ENCODE measurements at regions not wholly inside any gene's neighbourhood (a gene's known extent, or its start where the extent isn't known, plus 50 kb on each side); places are given as distances from the start of the nearest gene placed in this dataset.

DNA sequence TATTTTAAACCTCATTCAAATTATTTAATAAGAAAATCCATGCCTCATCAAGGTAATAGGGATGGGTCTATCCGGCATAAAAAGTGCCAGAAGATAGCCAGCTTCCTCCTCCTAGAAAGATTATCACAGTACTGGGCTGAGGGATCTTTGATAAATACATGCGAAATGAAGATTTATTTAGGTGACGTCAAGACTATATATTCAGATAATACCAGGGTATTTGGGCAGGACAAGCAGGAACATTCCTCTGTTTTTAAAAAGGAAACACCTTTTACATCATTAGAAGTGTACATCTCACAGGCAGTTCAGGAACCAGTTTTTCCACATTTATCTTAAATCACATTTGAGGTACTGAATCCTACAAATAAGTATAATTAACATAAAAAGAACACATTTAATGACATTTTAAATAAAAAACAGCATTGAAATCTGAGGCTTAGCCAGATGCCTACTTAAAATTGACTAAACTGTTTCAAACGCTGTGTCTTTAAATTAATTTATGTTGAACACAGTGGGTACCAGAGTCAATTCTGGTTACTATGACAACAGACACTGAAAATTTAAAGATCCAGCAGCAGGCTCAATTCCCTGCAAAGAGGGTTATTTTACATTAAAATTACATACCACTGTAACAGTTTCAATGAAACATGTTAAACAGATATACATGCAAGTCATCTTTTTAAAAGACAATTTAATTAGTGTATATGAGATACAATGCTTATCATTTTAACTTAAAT, 124.7 kb upstream of the SLCO6A1 start:
- H3K9me3 ChIP-seq (ENCODE audit: low read length) = no peaks in the 10 kb centered on the region
- H3K4me3 ChIP-seq (ENCODE audit: low read depth, low read length, poor library complexity, severe bottlenecking) = no peak overlapping the region
- intact Hi-C loops (cut with micrococcal nuclease; ENCODE audit: unreplicated experiment) = no loop called here
- no peaks in the 10 kb centered on the region for H3K36me3 ChIP-seq (ENCODE audit: insufficient read depth, low read length)
- H3K4me1 ChIP-seq (ENCODE audit: insufficient read depth, low read length, poor library complexity, severe bottlenecking) = no peaks in the 10 kb centered on the region
- ChIA-PET CTCF (ENCODE audit: unreplicated experiment) (no interaction called here), POLR2A (no interaction called here)
- H3K79me2 ChIP-seq (ENCODE audit: insufficient read depth, low read depth, low read length) = no peaks in the 10 kb centered on the region
- no peak for DNase-seq (ENCODE audit: low spot score)
- no TSS peak for BruUV-seq (replicated peaks)
- no peak for TF ChIP-seq EZH2phosphoT487 (IDR thresholded peaks at IDR 0.05; ENCODE audit: borderline replicate concordance, low read depth, low read length)
- TF ChIP-seq CTCF (conservative IDR thresholded peaks at IDR 0.05; ENCODE audit: low read length) = no peak
- no peaks in the 10 kb centered on the region for H4K20me1 ChIP-seq (ENCODE audit: insufficient read depth, low read length)
- H2AFZ ChIP-seq (ENCODE audit: low read length) = no peak overlapping the region
- H3K27ac ChIP-seq (ENCODE audit: low read depth, low read length, poor library complexity, severe bottlenecking) = no peak overlapping the region
- H3K9me2 ChIP-seq (ENCODE audit: insufficient read depth, low read length) = no peaks in the 10 kb centered on the region
- H3K4me2 ChIP-seq (ENCODE audit: low read length) = no peak overlapping the region

DNA sequence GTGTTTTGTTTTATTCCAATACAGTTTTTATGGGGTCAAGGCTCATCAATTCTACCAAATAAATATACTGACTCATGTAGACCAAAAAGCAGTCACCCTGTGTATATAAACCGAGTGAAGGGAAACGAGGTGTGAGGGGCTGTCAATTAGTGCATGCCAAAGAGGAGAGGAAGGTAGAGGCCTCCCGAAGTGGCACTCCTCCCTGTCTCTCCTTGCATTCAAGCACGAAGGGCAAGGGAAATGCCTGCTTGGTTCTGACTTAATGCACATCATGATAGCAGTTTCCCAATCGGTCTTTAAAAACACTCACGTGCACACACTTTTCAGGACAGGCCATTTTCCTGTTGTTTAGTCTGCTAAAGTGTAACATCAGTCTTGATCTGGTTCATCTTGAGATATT, 125.6 kb upstream of the SLCO6A1 start:
- H4K20me1 ChIP-seq (ENCODE audit: insufficient read depth, low read length) = no peaks in the 10 kb centered on the region
- H3K4me1 ChIP-seq (ENCODE audit: insufficient read depth, low read length, poor library complexity, severe bottlenecking) = no peaks in the 10 kb centered on the region
- H3K36me3 ChIP-seq (ENCODE audit: insufficient read depth, low read length) = no peaks in the 10 kb centered on the region
- intact Hi-C loops (cut with micrococcal nuclease; ENCODE audit: unreplicated experiment) = no loop called here
- H3K79me2 ChIP-seq (ENCODE audit: insufficient read depth, low read depth, low read length) = no peaks in the 10 kb centered on the region
- H3K9me2 ChIP-seq (ENCODE audit: insufficient read depth, low read length) = no peaks in the 10 kb centered on the region
- no peak for TF ChIP-seq CTCF (conservative IDR thresholded peaks at IDR 0.05; ENCODE audit: low read length)
- no peak for TF ChIP-seq EZH2phosphoT487 (IDR thresholded peaks at IDR 0.05; ENCODE audit: borderline replicate concordance, low read depth, low read length)
- no TSS peak for BruUV-seq (replicated peaks)
- no peak overlapping the region for H3K4me2 ChIP-seq (ENCODE audit: low read length)
- ChIA-PET CTCF (ENCODE audit: unreplicated experiment) (no interaction called here), POLR2A (no interaction called here)
- no peak overlapping the region for H2AFZ ChIP-seq (ENCODE audit: low read length)
- no peaks in the 10 kb centered on the region for H3K9me3 ChIP-seq (ENCODE audit: low read length)
- H3K4me3 ChIP-seq (ENCODE audit: low read depth, low read length, poor library complexity, severe bottlenecking) = no peak overlapping the region
- H3K27ac ChIP-seq (ENCODE audit: low read depth, low read length, poor library complexity, severe bottlenecking) = no peak overlapping the region
- no peak for DNase-seq (ENCODE audit: low spot score)

DNA sequence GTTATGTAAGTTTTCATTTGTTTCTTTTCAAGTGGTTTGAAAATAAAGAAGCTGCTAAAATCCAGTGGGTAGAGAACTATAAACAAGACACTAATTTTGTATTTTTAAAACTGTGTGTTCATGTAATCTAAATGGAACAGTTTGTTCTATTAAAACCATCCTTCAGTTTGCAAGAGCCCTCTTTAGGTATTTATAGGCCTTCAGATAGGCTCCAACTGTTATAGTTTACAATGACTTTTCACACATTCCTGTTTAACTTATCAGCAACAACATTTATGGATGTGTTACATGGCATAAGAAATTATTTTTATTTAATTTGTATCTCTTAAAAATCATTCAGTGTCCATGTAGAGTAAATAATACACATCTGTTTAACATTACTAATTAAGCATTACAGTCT, 126.7 kb upstream of the SLCO6A1 start:
- POLR2A ChIA-PET = interaction anchor here (0.7 to 1.3 kb wide), 2 partner anchors 8 to 33 kb away, joined by 3 to 5 read pairs; no protein-coding TSS in a partner anchor
- BruUV-seq (replicated peaks) = no TSS peak
- CTCF ChIA-PET (ENCODE audit: unreplicated experiment) = no interaction called here

More for the DNA sequence above, 126.7 kb upstream of the SLCO6A1 start:
- no peak overlapping the region for H3K4me3 ChIP-seq (ENCODE audit: low read depth, low read length, poor library complexity, severe bottlenecking)
- no peaks in the 10 kb centered on the region for H3K9me2 ChIP-seq (ENCODE audit: insufficient read depth, low read length)
- no peak for DNase-seq (ENCODE audit: low spot score)
- H3K4me1 ChIP-seq (ENCODE audit: insufficient read depth, low read length, poor library complexity, severe bottlenecking) = no peaks in the 10 kb centered on the region
- no peaks in the 10 kb centered on the region for H3K9me3 ChIP-seq (ENCODE audit: low read length)
- intact Hi-C loops (cut with micrococcal nuclease; ENCODE audit: unreplicated experiment) = no loop called here
- no peaks in the 10 kb centered on the region for H3K79me2 ChIP-seq (ENCODE audit: insufficient read depth, low read depth, low read length)
- H3K27ac ChIP-seq (ENCODE audit: low read depth, low read length, poor library complexity, severe bottlenecking) = no peak overlapping the region
- TF ChIP-seq EZH2phosphoT487 (IDR thresholded peaks at IDR 0.05; ENCODE audit: borderline replicate concordance, low read depth, low read length) (no peak), CTCF (conservative IDR thresholded peaks at IDR 0.05; ENCODE audit: low read length) (no peak)
- H3K36me3 ChIP-seq (ENCODE audit: insufficient read depth, low read length) = no peaks in the 10 kb centered on the region
- H4K20me1 ChIP-seq (ENCODE audit: insufficient read depth, low read length) = no peaks in the 10 kb centered on the region
- no peak overlapping the region for H2AFZ ChIP-seq (ENCODE audit: low read length)
- no peak overlapping the region for H3K4me2 ChIP-seq (ENCODE audit: low read length)

Data from OCI-LY7 (cell line).